Caki2 (cell line): ENCODE measurements at regions not wholly inside any gene's neighbourhood (a gene's known extent, or its start where the extent isn't known, plus 50 kb on each side); places are given as distances from the start of the nearest gene placed in this dataset.

Experiments
- DNase-seq: peaks from one replicate; pipeline ENCODE4 v3.0.0-alpha.2; 2015; ENCODE audit warnings: low read depth
- in situ Hi-C: cut with HindIII; loops from 2 replicates; pipeline ENCODE4 v1.10.0; 2016; ENCODE audit warnings: low sequenced_read_pairs, low pct_unique_long_range_greater_than_20kb, mixed read lengths

DNA sequence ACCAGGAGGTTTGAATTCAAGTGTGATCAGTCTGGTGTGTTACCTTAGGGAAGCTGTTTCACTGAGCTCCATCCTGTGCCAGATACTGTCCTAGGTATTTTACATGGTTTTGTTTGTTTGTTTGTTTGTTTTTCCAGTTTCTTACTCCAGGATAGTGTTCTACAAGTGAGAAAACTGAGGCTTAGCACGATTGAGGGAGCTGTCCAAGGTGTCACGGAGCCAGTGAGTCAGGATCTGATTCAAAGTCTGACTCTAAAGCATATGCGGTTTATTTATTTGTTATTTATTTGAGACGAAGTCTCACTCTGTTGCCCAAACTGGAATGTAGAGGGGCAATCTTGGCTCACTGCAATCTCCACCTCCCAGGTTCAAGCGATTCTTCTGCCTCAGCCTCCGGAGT, 79.7 kb upstream of the GNG2 start:
- DNase-seq: no peak
- in situ Hi-C loops: no loop called here

DNA sequence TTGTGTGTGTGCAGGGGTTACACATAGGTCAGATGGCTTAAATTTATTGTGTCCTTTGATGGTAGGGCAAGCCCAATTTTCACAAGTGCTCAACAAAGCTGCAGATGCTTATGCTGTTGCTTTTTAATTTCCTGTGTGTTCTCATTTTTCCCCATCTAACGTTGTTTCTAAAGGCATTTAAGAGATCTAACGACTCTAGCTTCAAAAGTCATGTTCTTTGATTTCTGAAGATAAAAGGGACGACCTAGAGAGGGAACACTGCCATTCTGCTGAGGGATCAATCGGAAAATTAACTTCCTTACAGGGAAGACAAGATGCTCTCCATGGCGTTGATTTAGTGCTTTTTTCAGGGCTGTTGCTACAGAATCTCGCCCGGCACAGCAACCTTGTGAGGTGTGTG, 79.0 kb upstream of the GNG2 start:
- in situ Hi-C loops: no loop called here
- DNase-seq: no peak

DNA sequence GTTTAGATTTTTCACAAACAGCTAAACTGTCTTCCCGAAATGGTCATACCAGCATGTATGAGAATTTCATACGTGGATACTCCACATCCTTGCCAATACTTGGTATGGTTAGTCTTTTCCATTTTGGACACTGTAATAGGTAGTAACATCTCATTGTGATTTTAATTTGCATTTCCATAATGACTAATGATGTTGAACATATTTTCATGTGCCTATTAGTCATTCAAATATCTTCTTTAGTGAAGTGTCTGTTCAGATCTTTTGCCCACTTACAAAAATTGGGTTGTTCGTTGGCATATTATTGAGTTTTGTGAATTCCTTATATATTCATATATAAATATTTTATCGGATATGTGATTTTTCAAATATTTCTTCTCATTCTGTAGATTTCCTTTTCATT, 78.0 kb upstream of the GNG2 start:
- no peak for DNase-seq
- in situ Hi-C loops: no loop called here

DNA sequence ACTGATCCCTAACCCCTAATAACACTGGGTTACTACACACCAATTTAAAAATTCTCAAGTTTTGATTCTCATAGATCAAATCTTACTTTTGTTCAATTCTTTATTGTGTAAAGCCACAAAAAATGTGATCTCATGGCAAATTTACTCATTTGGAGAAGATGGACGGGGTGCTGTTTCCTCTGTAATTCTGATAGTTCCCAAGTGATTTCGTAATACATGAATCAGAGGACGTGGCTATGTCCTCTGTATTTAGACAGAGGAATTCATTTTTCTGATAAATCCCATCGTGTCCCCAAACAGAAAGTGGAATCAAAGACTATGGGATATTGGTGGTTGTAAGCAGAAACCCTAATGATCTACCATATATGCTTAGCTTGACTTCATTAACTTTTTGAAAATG, 76.6 kb upstream of the GNG2 start:
- in situ Hi-C loops: no loop called here
- no peak for DNase-seq

DNA sequence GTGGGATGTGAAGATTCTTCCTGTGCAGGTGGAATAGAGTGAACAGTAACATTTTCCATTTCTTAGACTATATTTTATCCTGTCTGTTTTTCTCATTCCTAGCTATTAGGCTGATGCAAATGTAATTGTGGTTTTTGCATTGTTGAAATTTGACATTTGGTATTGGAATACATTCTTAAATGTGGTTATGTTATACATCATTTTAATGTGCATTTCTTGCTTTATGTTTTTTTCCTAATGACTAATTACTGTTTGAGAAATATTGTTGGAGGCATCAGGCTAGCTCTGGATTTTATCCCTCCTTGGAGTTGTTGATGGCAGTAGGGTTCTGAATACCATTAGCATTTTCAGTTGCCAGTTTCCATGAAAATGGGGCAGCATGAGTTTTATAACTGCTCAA, 75.9 kb upstream of the GNG2 start:
- no peak for DNase-seq
- in situ Hi-C loops: no loop called here

DNA sequence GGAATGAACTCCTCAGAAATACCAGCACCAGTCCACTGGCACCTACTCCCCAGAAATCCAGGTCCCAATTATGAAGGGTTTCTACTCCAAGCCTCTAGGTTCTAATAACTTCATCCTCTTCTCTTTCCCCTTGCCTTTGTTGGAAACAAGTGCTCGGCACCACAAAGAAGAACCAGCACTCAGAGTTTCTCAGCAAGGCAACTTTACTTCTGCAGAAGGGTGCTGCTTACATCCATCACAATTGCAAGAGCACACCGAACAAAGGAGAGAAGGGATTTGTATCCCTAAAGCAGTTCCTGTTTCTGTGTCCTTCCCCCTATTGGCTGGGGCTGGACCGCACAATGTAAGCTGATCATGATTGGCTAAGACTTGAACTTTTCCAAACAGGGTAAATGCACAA, 74.2 kb upstream of the GNG2 start:
- in situ Hi-C loops: no loop called here
- no peak for DNase-seq

DNA sequence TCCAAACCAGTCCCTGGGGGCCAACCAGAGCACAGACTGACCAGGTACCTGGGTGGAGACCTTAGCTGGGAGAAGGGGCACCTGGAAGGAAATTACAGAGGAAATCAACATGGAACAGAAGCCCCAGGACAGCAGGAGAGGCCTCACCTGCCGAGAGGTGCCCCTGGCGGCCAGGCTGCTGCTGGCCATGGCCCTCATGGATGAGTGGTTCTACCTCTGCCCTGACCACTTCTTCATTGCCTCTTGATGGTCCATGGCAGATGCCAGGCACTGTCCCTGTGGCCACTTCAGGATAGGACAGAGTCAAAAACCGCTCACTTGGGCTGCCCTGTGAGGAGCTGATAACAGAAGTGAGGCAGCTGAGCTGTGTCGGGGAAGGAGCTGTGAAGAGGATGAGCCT, 73.1 kb upstream of the GNG2 start:
- in situ Hi-C loops: no loop called here
- DNase-seq: no peak

DNA sequence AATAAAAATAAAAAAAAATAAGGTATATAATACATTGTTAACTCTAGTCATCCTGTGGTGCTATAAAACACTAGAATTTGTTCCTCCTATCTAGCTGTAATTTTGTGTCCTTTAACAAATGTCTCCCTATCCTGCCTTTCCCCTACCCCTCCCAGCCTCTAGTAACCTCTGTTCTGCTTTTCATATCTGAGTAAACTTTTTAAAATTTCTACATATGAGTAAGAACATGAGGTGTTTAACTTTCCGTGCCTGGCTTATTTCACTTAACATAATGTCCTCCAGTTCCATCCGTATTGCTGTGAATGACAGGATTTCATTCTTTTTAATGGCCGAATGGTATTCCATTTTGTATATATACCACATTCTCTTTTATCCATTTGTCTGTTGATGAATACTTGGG, 71.3 kb upstream of the GNG2 start:
- in situ Hi-C loops: no loop called here
- no peak for DNase-seq

DNA sequence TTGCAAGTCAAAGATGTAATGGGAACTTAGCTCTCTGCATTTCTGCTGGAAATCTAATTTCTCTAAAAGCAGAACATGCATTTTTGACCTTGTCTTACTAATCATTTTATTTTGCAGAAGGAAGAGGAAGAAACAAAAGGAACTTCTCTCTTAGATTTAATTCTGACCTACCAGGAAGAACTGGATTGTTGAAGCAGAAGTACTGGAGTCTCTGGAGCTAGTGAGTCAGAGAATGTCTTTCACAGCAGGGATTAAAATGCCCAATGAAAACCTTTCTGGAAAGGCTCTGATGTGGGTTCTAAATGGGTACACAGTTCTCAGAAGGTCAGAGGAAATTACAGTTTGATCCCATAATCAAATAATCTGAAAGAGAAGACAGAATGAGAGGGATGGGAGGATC, 70.8 kb upstream of the GNG2 start:
- in situ Hi-C loops: no loop called here
- no peak for DNase-seq

DNA sequence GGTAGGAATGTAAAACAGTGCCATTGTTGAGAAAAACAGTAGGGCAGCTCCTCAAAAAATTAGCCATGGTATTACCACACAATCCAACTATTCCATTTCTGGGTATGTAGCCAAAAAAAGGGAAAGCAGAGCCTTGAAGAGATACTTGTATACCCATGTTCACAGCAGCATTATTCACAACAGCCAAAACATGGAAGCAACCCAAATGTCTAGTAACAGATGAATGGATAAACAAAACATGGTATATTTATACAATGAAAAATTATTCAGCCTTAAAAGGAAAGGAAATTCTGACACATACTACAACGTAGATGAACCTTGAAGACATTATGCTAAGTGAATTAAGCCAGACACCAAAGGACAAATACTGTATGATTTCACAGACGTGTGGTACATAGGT, 67.6 kb upstream of the GNG2 start:
- in situ Hi-C loops: no loop called here
- DNase-seq: peak; percentile 14

DNA sequence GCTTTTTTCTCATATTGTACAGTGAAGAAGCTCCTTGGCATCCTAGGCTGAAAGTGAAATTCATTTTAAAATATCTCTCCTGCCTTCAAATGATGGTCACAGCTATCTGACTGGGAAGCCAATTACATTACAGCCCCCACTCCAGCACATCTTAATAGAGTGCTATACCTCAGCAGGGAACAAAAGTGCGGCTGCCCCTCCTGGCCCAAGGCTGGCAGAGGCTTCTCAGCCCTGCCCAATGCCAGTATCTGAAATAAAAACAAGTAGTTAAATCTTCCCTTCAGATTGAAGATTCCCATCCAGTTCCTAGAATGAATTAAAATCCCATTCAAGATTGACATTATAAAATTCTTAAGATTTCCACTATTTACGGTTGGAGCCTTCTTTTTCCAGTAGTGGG, 54.9 kb upstream of the GNG2 start:
- no peak for DNase-seq
- in situ Hi-C loops: no loop called here

DNA sequence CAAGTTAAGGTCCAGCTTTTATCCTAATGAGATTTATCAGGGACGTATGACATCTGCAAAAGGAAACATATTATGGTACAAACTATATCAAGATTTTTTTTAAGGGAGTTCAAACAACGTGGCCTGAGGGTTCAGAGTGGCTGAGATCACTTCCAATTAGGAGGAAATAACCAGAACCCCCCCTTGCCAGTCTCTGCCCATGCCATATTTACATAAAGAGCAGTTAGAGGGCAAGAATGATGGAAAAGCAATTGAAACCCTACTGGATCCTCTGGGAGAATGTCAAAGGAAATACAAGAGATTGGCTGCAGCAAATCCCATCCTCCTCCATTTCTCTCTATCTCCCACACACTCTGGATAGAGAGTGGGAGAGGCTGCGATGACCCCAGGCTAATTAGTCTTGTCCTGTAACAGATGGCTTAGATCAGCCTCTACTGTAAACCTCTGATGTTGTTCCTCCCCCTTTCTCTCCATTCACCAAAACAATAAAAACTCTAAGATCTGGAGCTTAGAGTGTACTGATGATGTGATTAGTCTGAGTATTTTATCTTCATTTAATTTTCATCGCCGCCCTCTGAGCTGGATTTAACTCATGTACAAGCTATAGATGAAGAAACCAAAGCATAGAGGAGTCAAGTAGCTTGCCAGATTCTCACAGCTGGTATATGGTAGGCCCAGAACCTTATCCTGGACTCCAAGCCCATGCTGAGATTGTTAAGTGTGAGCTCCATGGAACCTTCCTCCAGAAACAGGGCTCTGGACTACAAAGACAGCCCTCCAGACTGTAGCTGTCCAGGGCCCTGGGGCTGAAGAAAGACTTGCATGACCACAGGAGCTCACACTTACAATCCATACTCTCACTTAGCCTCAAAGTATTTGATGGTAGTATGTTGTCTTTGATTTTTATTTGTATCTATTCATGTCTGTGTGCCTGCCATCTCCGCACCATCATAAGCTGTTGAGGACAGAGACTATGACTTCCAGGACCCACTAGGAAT, 54.1 kb upstream of the GNG2 start:
- in situ Hi-C loops: no loop called here
- no peak for DNase-seq

DNA sequence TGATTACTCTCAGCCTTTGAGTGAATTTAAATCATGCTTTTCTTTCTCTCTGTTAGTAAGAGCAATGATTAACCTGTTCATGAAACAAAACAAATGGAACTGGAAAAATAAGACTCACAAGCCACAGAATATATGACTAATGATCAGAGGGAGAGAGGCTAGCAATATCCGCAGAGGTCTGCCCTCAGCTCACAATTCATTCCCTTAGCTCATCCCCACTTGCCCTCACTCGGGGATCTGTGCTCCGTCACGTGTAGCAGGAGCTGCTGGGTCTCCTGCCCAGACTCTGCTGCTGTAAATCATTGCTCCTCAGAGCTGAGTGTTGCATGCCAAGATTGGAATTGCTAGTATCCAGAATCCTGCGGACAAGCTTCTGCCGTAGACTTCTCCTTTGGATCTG, 53.1 kb upstream of the GNG2 start:
- DNase-seq: peak; percentile 59

More for the DNA sequence above, 53.1 kb upstream of the GNG2 start:
- in situ Hi-C loops: no loop called here
